Activated CD8-positive, alpha-beta memory T cell treated with anti-CD3 and anti-CD28 coated beads, Interleukin-2, amount 50 U/mL, for 4 hours (primary cell): ENCODE measurements at regions not wholly inside any gene's neighbourhood (a gene's known extent, or its start where the extent isn't known, plus 50 kb on each side); places are given as distances from the start of the nearest gene placed in this dataset.
A peak's percentile ranks its signal among the peaks of the same experiment; 100 is the strongest.
"Not testable (repeated sequence)": the region's sequence is repeated elsewhere in the genome, so short reads cannot be mapped to it uniquely, and the experiment has no call there.

Experiments used
- DNase-seq: peaks from one replicate; pipeline ENCODE4 v3.0.0-alpha.2; 2020

DNA sequence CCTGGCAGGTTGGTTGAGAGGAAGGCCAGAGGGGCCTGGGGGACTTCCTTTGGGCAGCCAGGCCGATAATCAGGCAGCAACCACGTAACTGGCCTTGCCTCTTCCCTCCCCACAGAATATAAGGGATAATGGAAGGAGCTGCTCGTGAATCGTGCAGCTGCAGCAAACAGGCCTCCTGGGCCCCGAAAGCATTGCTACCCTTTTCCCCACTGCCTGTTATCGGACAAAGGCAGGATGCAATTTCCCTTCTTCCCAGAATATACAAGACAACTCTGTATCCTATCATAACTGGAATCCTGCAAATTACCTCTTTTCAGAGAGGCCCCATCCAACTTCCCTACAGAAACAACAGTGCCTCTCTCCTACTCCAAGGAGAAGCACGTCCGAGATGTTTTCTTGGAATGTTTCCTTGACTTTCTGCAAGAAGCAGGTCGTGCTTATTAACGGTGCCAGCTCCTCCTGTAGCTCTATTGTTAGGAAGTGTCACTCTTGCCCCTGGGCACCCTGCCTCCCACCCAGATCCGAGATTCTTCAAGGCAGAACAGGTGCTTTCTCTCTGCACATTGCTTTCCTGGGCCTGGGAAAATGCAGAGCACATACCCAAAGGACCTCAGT lies 106.0 kb upstream of the TIAM1 start:
- DNase-seq: no peak

- no peak for DNase-seq
These were observed 104.4 kb upstream of the TIAM1 start for GRCh38 chr21:31448496-31448895.

DNA sequence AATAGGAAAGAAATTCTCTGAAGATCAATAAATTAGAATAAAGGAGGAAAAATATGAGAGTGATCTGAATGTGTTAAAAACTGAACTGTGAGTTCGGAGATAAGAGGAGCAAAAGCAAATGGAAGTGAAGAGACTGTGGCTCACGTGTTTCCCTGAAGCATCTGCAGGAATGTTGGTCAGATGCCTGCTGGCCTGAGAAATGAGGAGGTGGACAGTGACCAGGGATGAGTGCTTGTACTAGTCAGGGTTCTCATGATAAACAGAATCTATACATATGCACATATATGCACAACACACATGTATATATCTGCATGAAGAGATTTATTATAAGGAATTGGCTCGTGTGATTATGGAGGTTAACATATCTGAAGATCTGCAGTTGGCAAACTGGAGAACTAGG lies 103.4 kb upstream of the TIAM1 start:
- DNase-seq: no peak

GRCh38 chr21:31446226-31446855 lies 102.3 kb upstream of the TIAM1 start:
- DNase-seq: peak; percentile 45

- no peak for DNase-seq
These were observed 101.1 kb upstream of the TIAM1 start for GRCh38 chr21:31445137-31445536.

DNA sequence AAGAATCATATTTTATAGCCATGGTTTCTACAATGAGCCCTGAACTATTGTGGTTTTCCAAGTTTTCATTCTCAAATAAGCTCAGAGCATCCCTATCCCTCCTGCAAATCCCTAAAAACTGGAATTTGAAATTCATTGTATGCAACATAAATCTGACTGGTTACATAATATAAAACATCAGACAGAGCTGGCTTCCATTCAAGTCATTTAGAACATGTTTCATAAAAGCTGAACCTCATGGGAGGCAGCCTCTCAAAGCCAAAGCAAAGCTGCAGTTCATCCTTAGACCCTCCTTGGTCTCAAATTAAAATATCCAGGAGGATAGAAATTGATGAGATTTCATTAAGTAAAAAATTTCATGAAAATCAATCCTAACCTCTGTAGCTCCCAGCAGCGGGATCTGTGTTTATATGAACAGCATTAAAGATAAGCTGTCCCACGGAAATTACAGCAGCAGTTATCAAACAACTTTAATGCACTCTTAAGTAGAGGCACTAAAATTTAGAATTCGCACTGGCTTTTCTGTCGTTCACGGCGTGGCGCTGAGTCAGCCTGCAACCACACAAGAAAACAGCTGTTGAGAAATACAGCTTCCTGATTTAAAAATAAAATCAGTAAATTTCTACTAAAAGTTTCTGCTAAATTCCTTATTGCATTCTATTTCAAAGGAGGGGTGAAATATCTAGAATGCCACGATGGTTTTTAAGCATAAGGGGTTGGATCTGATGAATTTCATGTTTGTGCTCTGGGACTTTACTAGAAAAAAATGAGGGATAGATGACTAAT lies 99.9 kb upstream of the TIAM1 start:
- DNase-seq: peak; percentile 52

- DNase-seq: no peak
These were observed 98.3 kb upstream of the TIAM1 start for GRCh38 chr21:31442339-31442738.

DNA sequence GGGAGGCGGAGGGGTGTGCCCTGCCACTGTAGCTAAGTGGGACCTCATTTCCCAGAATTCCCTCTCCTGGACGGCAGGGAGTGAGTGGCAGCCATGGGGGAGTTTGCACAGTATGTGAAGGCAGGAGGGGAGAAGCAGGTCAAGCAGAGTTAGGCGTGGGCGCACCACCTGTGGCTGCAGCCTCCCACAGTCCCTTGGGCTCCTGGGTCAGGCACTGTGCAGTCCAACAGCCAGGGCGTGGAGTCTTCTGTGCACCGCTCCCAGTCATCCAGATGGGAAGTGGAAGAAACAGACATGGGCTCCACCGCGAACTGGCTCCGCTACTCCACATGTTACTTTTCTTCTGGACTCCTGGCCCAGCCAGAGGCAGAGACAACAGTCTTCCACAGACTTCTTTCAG lies 85.4 kb upstream of the TIAM1 start:
- DNase-seq: no peak

GRCh38 chr21:31426235-31426797 lies 82.3 kb upstream of the TIAM1 start:
- DNase-seq: no peak

DNA sequence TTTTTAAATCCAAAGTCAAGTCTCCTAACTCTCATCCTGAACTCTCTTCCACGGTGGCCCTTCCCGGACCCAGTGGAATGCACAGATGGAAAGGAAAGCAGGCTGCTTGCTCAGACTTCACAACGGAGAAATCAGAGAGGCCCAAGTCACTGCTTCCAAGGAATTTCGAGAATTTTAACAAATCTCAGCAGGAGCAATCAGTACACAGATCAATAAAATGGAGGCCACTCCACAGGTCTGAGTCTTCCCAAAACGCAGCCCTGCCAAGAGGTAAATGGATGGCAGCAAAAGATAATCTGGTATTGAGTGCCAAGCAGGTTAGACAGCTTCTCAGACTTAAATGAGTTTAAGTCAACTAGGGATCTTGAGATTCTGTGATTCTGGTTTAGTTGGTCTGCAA lies 81.1 kb upstream of the TIAM1 start:
- no peak for DNase-seq

DNA sequence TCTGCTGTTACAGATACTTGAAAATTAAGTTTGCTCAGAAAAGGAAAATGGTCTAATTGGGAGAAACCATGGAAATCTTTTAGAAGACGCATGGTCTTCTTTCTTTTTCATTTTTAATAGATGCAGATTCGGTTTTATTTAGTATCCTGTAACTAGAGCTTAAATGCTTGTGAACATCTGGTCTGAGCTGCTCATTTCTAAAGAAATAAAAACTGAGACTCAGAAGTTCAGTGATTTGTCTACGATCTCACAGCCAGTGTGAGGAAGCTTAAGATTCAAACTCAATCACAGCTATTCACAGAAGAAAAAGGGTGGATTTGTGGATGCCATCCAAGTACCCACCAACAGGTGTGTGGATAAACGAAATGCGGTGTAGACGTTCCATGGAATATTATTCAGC lies 80.0 kb upstream of the TIAM1 start:
- DNase-seq: no peak

DNA sequence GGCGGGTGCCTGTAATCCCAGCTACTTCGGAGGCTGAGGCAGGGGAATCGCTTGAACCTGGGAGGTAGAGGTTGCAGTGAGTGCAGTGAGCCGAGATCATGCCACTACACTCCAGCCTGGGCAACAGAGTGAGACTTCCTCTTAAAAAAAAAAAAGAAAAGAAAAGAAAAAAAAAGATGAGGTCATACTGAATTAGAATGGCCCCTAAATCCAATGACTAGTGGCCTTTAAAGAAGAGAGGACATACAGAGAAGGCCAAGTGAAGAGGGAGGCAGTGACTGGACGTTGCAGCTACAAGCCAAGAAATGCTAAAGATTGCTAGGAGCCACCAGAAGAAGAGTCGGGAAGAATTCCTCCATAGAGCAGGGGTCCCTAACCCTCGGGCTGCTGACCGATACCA lies 76.9 kb upstream of the TIAM1 start:
- no peak for DNase-seq

DNA sequence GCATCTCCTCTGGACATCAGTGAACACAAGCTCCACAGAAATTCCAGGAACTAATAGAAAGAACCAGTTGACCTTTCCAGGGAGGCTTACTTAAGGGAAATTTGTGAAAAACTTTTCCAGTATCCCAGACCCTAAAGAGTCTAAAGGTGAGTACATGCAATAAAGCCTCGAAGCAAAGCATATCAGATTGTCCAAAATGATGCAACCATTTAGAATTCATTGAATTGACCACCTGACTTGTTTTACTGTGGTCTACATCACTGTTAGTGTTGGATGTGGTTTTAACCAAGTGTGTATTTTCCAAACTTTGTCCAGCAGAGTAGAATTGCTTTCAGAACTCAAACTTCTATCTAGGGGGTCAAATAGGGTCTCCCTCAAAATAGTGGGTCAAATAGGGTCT lies 76.3 kb upstream of the TIAM1 start:
- DNase-seq: no peak

DNA sequence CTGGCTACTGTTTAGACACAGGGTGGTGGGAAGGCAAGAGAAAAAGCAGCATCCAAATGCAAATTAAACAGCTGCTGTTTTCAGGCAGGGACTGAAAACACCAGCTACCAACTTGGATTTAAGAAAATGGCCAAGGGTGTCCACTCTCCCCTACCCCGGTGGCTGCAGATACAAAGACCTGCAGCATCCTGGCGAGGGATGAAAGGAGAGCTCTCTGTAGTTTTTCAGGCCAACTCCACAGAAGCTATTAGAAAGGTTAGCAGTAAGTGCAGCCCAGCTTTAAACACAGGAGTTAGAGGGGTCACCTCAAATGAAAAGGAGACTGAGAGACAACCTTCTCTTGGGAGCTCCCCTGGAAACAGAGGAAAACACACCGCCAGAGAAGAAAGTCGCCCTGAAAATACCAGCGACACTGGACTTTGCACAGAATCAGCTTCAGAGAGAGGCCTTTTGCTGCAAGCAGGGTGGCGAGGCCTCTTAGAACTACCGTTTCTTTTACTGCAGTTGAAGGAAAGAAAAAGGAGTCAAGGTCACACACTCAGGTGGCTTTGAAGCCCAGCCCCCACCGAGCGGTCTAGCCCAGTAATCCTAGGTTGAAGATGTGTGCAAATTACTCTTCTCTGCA lies 74.4 kb upstream of the TIAM1 start:
- DNase-seq: no peak

GRCh38 chr21:31417214-31417613 lies 73.2 kb upstream of the TIAM1 start:
- not testable (repeated sequence) for DNase-seq

- no peak for DNase-seq
These were observed 72.4 kb upstream of the TIAM1 start for GRCh38 chr21:31416465-31416864.

DNA sequence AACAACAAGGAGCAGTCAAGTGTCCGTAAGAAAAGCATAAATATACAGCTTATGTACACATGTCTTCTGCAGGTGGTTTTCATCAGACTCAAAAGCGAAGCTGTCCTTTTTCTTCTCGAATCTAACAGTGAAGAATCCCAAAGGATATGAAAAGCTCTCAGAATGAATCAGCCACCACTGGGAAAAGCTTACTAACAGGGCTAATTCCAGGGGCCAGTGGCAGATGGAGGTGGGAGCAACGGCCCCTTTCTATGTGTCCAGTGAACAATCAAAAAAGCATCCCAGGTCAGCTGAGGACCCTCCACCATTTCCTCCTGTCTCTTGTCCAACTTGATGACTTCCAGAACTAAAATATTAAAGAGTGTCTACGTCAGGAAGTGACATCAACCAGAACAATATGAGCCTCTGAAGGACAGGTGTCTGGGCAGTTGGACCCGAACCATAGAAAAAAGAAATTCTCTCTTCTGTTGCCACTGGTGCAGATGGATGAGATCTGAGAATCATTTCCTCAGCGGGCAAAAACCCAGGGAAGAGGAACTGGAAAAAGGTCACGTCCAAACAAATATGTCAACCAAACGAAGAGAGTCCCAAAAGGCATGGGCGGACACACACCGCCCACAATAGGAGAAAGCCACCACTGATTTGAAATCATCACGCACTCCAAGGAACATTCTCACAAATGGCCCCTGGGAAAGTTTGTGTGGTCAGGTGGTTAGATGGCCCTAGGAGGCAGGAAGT lies 70.4 kb upstream of the TIAM1 start:
- DNase-seq: no peak

DNA sequence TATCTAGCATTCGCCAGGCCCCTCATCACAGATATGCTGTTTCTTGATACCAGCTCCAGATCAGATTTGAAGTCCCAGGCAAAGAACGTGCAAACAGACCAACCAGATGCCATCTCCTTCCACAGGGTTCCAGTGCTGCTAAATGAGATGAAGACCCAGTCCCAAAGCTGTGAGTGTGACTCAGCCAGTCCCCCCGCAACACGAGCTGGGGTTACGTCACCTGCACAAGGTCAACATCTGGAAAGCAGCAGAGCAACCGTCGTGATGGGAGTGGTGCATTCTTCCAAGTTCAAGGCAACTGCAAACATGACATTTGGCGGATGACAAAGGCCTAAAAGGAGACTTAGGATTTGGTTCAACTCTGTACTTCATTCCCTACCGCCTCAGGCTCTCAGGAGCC lies 69.6 kb upstream of the TIAM1 start:
- DNase-seq: no peak

DNA sequence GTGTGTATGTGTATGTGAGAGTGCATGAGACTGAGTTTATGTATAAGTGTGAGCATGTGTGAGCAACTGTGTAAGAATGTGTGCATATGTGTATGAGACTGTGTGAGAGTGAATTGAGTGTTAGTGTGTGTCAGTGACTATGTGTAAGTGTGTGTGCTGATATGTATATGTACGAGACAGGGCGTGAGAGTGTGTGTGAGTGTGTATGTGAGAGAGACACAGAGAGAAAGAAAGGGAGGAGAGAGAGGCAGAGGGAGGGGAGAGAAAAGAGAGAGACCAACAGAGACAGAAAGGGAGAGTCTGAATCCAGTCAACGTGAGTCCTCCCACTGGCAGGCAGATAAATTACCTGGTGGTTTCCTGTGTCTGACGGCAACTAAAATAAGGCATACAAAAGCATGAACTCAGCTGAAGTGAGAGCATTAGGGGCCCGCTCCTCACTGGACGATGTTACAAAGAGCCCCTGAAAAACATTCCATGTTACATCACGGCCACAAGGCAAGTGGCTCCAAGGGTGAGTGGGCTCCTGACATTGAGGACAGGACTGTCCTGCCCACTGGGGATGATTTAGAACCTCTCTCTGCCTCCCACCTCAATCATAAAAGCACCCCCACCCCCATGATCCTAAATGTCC lies 66.6 kb upstream of the TIAM1 start:
- no peak for DNase-seq

DNA sequence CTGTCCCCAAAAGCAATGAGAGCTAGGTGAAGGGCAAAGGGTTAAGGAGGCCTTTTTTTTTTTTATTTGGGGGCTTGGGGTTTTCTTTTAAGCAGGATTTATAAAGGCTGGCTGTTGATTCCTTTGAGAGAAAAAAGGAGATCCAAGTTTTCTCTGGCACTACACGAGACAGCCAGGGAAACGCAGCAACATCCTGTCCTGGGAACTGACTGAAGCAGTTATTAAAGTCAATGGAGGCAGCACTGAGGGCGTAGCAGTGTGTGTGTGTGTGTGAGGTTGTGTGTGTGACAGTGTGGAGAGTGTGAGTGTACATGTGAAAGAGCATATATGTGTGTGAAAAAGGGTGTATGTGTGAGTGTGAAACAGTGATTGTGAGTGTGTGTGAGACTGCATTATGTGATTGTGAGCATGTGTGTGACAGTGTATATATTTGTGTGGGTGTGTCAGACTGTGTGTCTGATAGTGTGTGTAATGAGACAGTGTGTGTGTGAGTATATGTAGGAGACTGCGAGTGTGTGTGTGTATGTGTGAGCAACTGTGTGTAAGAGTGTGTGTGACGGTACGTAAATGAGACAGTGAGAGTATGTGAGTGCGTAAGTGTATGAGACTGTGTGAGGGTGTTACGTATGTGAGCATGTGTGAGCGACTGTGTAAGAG lies 65.9 kb upstream of the TIAM1 start:
- no peak for DNase-seq

DNA sequence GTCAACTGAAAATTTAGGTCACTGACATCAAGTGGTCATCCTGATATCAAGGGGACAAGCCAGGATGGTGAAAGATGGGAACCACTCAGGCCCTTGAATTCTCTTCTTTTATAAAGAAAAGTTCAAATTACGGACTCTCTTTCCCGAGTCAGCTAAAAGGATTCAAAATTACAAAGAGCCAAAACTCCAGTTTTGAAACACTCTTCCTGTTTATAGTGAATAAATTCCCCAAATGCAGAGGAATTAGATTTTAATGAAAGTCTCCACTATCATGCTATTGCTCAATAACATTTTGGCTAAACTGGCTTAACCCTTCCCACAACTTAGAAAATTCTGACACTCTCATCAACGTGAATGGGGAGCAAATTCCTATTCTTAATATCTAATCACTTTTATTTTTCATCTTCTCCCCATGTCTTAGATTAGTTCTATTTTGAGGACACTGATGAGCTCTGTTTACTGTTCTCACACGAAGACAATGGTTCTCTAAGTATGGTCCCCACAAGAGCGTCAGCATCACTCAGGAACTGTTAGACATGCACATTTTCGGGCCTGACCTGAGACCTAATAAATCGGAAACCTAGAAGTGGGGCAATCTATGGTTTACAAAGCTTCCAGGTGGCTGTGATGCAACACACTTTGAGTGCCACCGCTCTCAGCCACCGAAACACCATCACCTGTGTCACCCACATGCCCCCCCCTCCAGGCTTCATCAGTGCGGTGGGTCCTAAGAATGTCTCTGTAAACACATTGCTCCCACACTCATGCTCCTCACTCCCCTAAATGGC lies 64.4 kb upstream of the TIAM1 start:
- DNase-seq: no peak
